Activated T-helper 2 cell treated with anti-CD3 and anti-CD28 coated beads, Interferon-gamma antibody, Interleukin-2, Interleukin-4, amounts not matched to agents 10 μg/mL and 5 μg/mL and 100 μg/mL, durations not matched to agents 14 hours and 24 hours and 36 hours (primary cell): ENCODE measurements at regions not wholly inside any gene's neighbourhood (a gene's known extent, or its start where the extent isn't known, plus 50 kb on each side); places are given as distances from the start of the nearest gene placed in this dataset.

Source experiments
- DNase-seq: peaks from one replicate; pipeline ENCODE4 v3.0.0; 2021; ENCODE audit warnings: low spot score
- H3K27ac Mint-ChIP-seq: one replicate; pipeline ENCODE4 v1.8.0; 2021; ENCODE audit warnings: mixed read lengths
- H3K27me3 Mint-ChIP-seq: one replicate; pipeline ENCODE4 v1.8.0; 2021; ENCODE audit warnings: low read depth, mixed read lengths
- H3K36me3 Mint-ChIP-seq: one replicate; pipeline ENCODE4 v1.8.0; 2021; ENCODE audit warnings: low read depth, mixed read lengths
- H3K4me1 Mint-ChIP-seq: one replicate; pipeline ENCODE4 v1.8.0; 2021; ENCODE audit warnings: low read depth, mixed read lengths
- H3K4me3 Mint-ChIP-seq: one replicate; pipeline ENCODE4 v1.8.0; 2021; ENCODE audit warnings: low read depth, mild to moderate bottlenecking, moderate library complexity, mixed read lengths
- H3K9me3 Mint-ChIP-seq: one replicate; pipeline ENCODE4 v1.8.0; 2021; ENCODE audit warnings: mixed read lengths
- intact Hi-C: fragments of 100-400 bp; cut with micrococcal nuclease; formaldehyde crosslinking; loops from one replicate; pipeline ENCODE4 v1.15.1; 2023

- Mint-ChIP-seq H3K4me1 (no peaks in the 10 kb centered on the region), H3K36me3 (no peaks in the 10 kb centered on the region), H3K4me3 (no peak overlapping the region), H3K9me3 (peaks cover 38% of the 10 kb centered on the region), H3K27ac (no peak overlapping the region), H3K27me3 (no peaks in the 10 kb centered on the region)
- intact Hi-C loops: no loop called here
- DNase-seq: no peak
Measured at GRCh38 chr13:89704040-89704439, 1643.4 kb upstream of the MIR17HG start.

GRCh38 chr13:89708013-89708412, 1639.5 kb upstream of the MIR17HG start:
- intact Hi-C loops: no loop called here
- H3K4me3 Mint-ChIP-seq: no peak overlapping the region

DNA sequence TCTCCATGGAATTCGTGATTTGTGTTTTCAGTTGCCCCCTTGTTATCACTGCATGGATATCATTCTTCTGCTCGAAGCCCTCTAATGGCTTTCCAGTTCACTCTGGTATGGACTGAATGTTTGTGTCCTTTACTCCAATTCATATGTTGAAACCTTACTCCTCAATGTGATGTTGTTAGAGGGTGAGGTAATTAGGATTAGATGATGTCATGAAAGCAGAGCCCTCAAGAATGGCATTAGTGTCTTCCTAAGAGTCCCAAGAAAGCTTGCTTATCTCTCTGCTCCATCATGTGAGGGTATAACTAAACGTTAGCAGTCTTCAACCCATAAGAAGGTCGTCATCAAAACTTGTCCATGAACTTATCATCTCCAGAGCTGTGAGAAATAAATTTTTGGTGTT, 1626.3 kb upstream of the MIR17HG start:
- DNase-seq: no peak
- H3K27ac Mint-ChIP-seq: no peak overlapping the region
- no peaks in the 10 kb centered on the region for H3K27me3 Mint-ChIP-seq
- H3K4me1 Mint-ChIP-seq: no peaks in the 10 kb centered on the region
- H3K4me3 Mint-ChIP-seq: no peak overlapping the region
- intact Hi-C loops: no loop called here
- no peaks in the 10 kb centered on the region for H3K36me3 Mint-ChIP-seq
- peaks cover 48% of the 10 kb centered on the region for H3K9me3 Mint-ChIP-seq

More at GRCh38 chr13:89708013-89708412, 1639.5 kb upstream of the MIR17HG start:
- no peaks in the 10 kb centered on the region for H3K4me1 Mint-ChIP-seq
- peaks cover 35% of the 10 kb centered on the region for H3K9me3 Mint-ChIP-seq
- H3K27ac Mint-ChIP-seq: no peak overlapping the region
- H3K27me3 Mint-ChIP-seq: no peaks in the 10 kb centered on the region
- no peaks in the 10 kb centered on the region for H3K36me3 Mint-ChIP-seq
- no peak for DNase-seq

GRCh38 chr13:89726690-89727435, 1620.6 kb upstream of the MIR17HG start:
- Mint-ChIP-seq H3K27ac (no peak overlapping the region), H3K4me3 (no peak overlapping the region), H3K9me3 (peaks cover 37% of the 10 kb centered on the region), H3K4me1 (no peaks in the 10 kb centered on the region), H3K36me3 (no peaks in the 10 kb centered on the region), H3K27me3 (no peaks in the 10 kb centered on the region)
- DNase-seq: no peak
- intact Hi-C loops: no loop called here

- intact Hi-C loops: no loop called here
- DNase-seq: no peak
- H3K27me3 Mint-ChIP-seq: no peaks in the 10 kb centered on the region
- no peak overlapping the region for H3K27ac Mint-ChIP-seq
- no peaks in the 10 kb centered on the region for H3K4me1 Mint-ChIP-seq
- no peak overlapping the region for H3K4me3 Mint-ChIP-seq
- H3K36me3 Mint-ChIP-seq: no peaks in the 10 kb centered on the region
- H3K9me3 Mint-ChIP-seq: peaks cover 32% of the 10 kb centered on the region
Measured at GRCh38 chr13:89733829-89734228, 1613.7 kb upstream of the MIR17HG start.

GRCh38 chr13:89737051-89737450, 1610.4 kb upstream of the MIR17HG start:
- Mint-ChIP-seq H3K9me3 (peaks cover 20% of the 10 kb centered on the region), H3K4me1 (no peaks in the 10 kb centered on the region), H3K36me3 (no peaks in the 10 kb centered on the region), H3K27ac (no peak overlapping the region), H3K4me3 (no peak overlapping the region), H3K27me3 (no peaks in the 10 kb centered on the region)
- DNase-seq: no peak
- intact Hi-C loops: no loop called here

- H3K27me3 Mint-ChIP-seq: no peaks in the 10 kb centered on the region
- intact Hi-C loops: no loop called here
- H3K4me1 Mint-ChIP-seq: no peaks in the 10 kb centered on the region
- DNase-seq: no peak
- peaks cover 14% of the 10 kb centered on the region for H3K9me3 Mint-ChIP-seq
- no peaks in the 10 kb centered on the region for H3K36me3 Mint-ChIP-seq
- no peak overlapping the region for H3K4me3 Mint-ChIP-seq
- H3K27ac Mint-ChIP-seq: no peak overlapping the region
Measured at GRCh38 chr13:89738072-89738471, 1609.4 kb upstream of the MIR17HG start.

GRCh38 chr13:89740994-89741685, 1606.3 kb upstream of the MIR17HG start:
- H3K4me3 Mint-ChIP-seq: no peak overlapping the region
- no peak overlapping the region for H3K27ac Mint-ChIP-seq
- no peaks in the 10 kb centered on the region for H3K4me1 Mint-ChIP-seq
- H3K36me3 Mint-ChIP-seq: no peaks in the 10 kb centered on the region
- intact Hi-C loops: no loop called here
- H3K27me3 Mint-ChIP-seq: no peaks in the 10 kb centered on the region
- no peak for DNase-seq
- peaks cover 4% of the 10 kb centered on the region for H3K9me3 Mint-ChIP-seq

GRCh38 chr13:89746554-89746953, 1600.9 kb upstream of the MIR17HG start:
- H3K36me3 Mint-ChIP-seq: no peaks in the 10 kb centered on the region
- H3K9me3 Mint-ChIP-seq: peaks cover 15% of the 10 kb centered on the region
- intact Hi-C loops: no loop called here
- no peaks in the 10 kb centered on the region for H3K27me3 Mint-ChIP-seq
- H3K4me3 Mint-ChIP-seq: no peak overlapping the region
- H3K27ac Mint-ChIP-seq: no peak overlapping the region
- no peak for DNase-seq
- H3K4me1 Mint-ChIP-seq: no peaks in the 10 kb centered on the region

DNA sequence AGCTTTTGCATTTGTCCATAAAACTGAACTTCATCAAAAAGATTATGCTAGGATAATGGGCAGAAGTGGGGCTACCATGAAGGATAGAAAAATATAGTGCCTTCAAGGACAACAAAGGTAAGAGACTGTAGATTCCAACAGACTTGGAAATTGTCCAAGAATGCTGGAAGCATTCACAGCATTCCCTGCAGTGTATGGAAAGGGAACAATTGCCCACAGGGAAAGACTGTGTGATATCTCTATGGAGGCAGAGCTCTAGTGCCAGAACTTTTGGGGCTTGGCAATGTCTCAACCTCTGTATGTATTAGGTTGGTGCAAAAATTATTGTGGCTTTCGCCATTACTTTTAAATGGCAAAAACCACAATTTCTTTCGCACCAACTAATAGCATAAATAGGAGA, 1598.8 kb upstream of the MIR17HG start:
- Mint-ChIP-seq H3K36me3 (no peaks in the 10 kb centered on the region), H3K4me3 (no peak overlapping the region), H3K27me3 (no peaks in the 10 kb centered on the region), H3K27ac (no peak overlapping the region), H3K9me3 (peaks cover 18% of the 10 kb centered on the region), H3K4me1 (no peaks in the 10 kb centered on the region)
- intact Hi-C loops: no loop called here
- DNase-seq: no peak

- H3K36me3 Mint-ChIP-seq: no peaks in the 10 kb centered on the region
- intact Hi-C loops: no loop called here
- H3K9me3 Mint-ChIP-seq: peaks cover 15% of the 10 kb centered on the region
- H3K4me1 Mint-ChIP-seq: no peaks in the 10 kb centered on the region
- DNase-seq: no peak
- no peaks in the 10 kb centered on the region for H3K27me3 Mint-ChIP-seq
- H3K27ac Mint-ChIP-seq: no peak overlapping the region
- no peak overlapping the region for H3K4me3 Mint-ChIP-seq
Measured at GRCh38 chr13:89749888-89750287, 1597.6 kb upstream of the MIR17HG start.

GRCh38 chr13:89750371-89750770, 1597.1 kb upstream of the MIR17HG start:
- DNase-seq: no peak
- intact Hi-C loops: no loop called here
- H3K4me1 Mint-ChIP-seq: no peaks in the 10 kb centered on the region
- H3K9me3 Mint-ChIP-seq: peaks cover 16% of the 10 kb centered on the region
- no peaks in the 10 kb centered on the region for H3K27me3 Mint-ChIP-seq
- no peak overlapping the region for H3K4me3 Mint-ChIP-seq
- no peaks in the 10 kb centered on the region for H3K36me3 Mint-ChIP-seq
- H3K27ac Mint-ChIP-seq: no peak overlapping the region

GRCh38 chr13:89751432-89751930, 1596.0 kb upstream of the MIR17HG start:
- Mint-ChIP-seq H3K4me3 (no peak overlapping the region), H3K27ac (no peak overlapping the region), H3K9me3 (peaks cover 23% of the 10 kb centered on the region), H3K36me3 (no peaks in the 10 kb centered on the region), H3K4me1 (no peaks in the 10 kb centered on the region), H3K27me3 (no peaks in the 10 kb centered on the region)
- intact Hi-C loops: no loop called here
- DNase-seq: no peak
